ENCODE measurements at regions not wholly inside any gene's neighbourhood (a gene's known extent, or its start where the extent isn't known, plus 50 kb on each side); places are given as distances from the start of the nearest gene placed in this dataset.

- CTCF ChIA-PET = no interaction called here
- Mint-ChIP-seq H3K27ac (ENCODE audit: low read depth, unreplicated experiment) (no peak overlapping the region), H3K36me3 (ENCODE audit: insufficient read depth, unreplicated experiment) (peaks cover 4% of the 10 kb centered on the region), H3K4me3 (ENCODE audit: unreplicated experiment) (no peak overlapping the region), H3K4me1 (ENCODE audit: insufficient read depth, unreplicated experiment) (no peaks in the 10 kb centered on the region), H3K9me3 (ENCODE audit: unreplicated experiment) (peaks cover 6% of the 10 kb centered on the region), H3K27me3 (ENCODE audit: insufficient read depth, unreplicated experiment) (no peaks in the 10 kb centered on the region)
- intact Hi-C loops (cut with micrococcal nuclease) = no loop called here
- BruUV-seq (replicated peaks) = no TSS peak
- POLR2A ChIA-PET = no interaction called here
- TF ChIP-seq CTCF (IDR thresholded peaks at IDR 0.05; ENCODE audit: unreplicated experiment) = no peak
- no peak for DNase-seq (ENCODE audit: unreplicated experiment)
These were observed 582.9 kb upstream of the SALL3 start for GRCh38 chr18:78396756-78397155.

- CTCF ChIA-PET = no interaction called here
- BruUV-seq (replicated peaks) = no TSS peak
- no peak for DNase-seq (ENCODE audit: unreplicated experiment)
- Mint-ChIP-seq H3K27me3 (ENCODE audit: insufficient read depth, unreplicated experiment) (no peaks in the 10 kb centered on the region), H3K36me3 (ENCODE audit: insufficient read depth, unreplicated experiment) (no peaks in the 10 kb centered on the region), H3K27ac (ENCODE audit: low read depth, unreplicated experiment) (no peak overlapping the region), H3K4me3 (ENCODE audit: unreplicated experiment) (no peak overlapping the region), H3K4me1 (ENCODE audit: insufficient read depth, unreplicated experiment) (no peaks in the 10 kb centered on the region), H3K9me3 (ENCODE audit: unreplicated experiment) (peaks cover 10% of the 10 kb centered on the region)
- POLR2A ChIA-PET = interaction anchor here (0.7 kb wide), 1 partner anchor 40 kb away, joined by 3 read pairs; no protein-coding TSS in a partner anchor
- no peak for TF ChIP-seq CTCF (IDR thresholded peaks at IDR 0.05; ENCODE audit: unreplicated experiment)
- intact Hi-C loops (cut with micrococcal nuclease) = no loop called here
These were observed 579.6 kb upstream of the SALL3 start for GRCh38 chr18:78399992-78400503.

GRCh38 chr18:78402440-78402839, 577.2 kb upstream of the SALL3 start:
- Mint-ChIP-seq H3K27me3 (ENCODE audit: insufficient read depth, unreplicated experiment) (no peaks in the 10 kb centered on the region), H3K36me3 (ENCODE audit: insufficient read depth, unreplicated experiment) (no peaks in the 10 kb centered on the region), H3K4me1 (ENCODE audit: insufficient read depth, unreplicated experiment) (no peaks in the 10 kb centered on the region), H3K4me3 (ENCODE audit: unreplicated experiment) (no peak overlapping the region), H3K27ac (ENCODE audit: low read depth, unreplicated experiment) (no peak overlapping the region), H3K9me3 (ENCODE audit: unreplicated experiment) (peaks cover 32% of the 10 kb centered on the region)
- TF ChIP-seq CTCF (IDR thresholded peaks at IDR 0.05; ENCODE audit: unreplicated experiment) = no peak
- POLR2A ChIA-PET = no interaction called here
- intact Hi-C loops (cut with micrococcal nuclease) = no loop called here
- no peak for DNase-seq (ENCODE audit: unreplicated experiment)
- CTCF ChIA-PET = no interaction called here
- no TSS peak for BruUV-seq (replicated peaks)

- intact Hi-C loops (cut with micrococcal nuclease) = no loop called here
- H3K9me3 Mint-ChIP-seq (ENCODE audit: unreplicated experiment) = peaks cover 36% of the 10 kb centered on the region
- H3K4me3 Mint-ChIP-seq (ENCODE audit: unreplicated experiment) = no peak overlapping the region
- H3K36me3 Mint-ChIP-seq (ENCODE audit: insufficient read depth, unreplicated experiment) = no peaks in the 10 kb centered on the region
- H3K27me3 Mint-ChIP-seq (ENCODE audit: insufficient read depth, unreplicated experiment) = no peaks in the 10 kb centered on the region
- BruUV-seq (replicated peaks) = no TSS peak
- ChIA-PET POLR2A (no interaction called here), CTCF (no interaction called here)
- H3K27ac Mint-ChIP-seq (ENCODE audit: low read depth, unreplicated experiment) = no peak overlapping the region
- TF ChIP-seq CTCF (IDR thresholded peaks at IDR 0.05; ENCODE audit: unreplicated experiment) = no peak
- no peak for DNase-seq (ENCODE audit: unreplicated experiment)
- H3K4me1 Mint-ChIP-seq (ENCODE audit: insufficient read depth, unreplicated experiment) = no peaks in the 10 kb centered on the region
These were observed 576.7 kb upstream of the SALL3 start for GRCh38 chr18:78402966-78403365.

All from MCF 10A (cell line).